SK-N-SH (cell line): ENCODE measurements at regions not wholly inside any gene's neighbourhood (a gene's known extent, or its start where the extent isn't known, plus 50 kb on each side); places are given as distances from the start of the nearest gene placed in this dataset.

Experiments used
- CTCF ChIA-PET: fragments of 300-600, 350-600 bp; formaldehyde crosslinking; extraction: SDS; loops from one replicate; lab custom pipeline; 2021; lab: Yijun Ruan, JAX
- POLR2A ChIA-PET: fragments of 350-600 bp; sonication (Branson Sonifier 250); formaldehyde crosslinking; extraction: SDS; loops from one replicate; lab custom pipeline; 2020; ENCODE audit warnings: antibody characterized with exemption, inconsistent platforms; lab: Yijun Ruan, JAX
- DNase-seq: peaks from one replicate; pipeline ENCODE4 v3.0.0; 2012
- H2AFZ ChIP-seq: fragments of 200-600 bp; sonication (generic); 2 replicates; pipeline ENCODE4 v1.8.1; 2016; ENCODE audit warnings: antibody characterized with exemption, mild to moderate bottlenecking, low read depth
- H3F3A ChIP-seq: fragments of 200-600 bp; sonication (generic); replicated peaks from 2 replicates; pipeline ENCODE3; 2016; ENCODE audit warnings: antibody characterized with exemption, mild to moderate bottlenecking; ENCODE audit not compliant: insufficient read depth
- H3K27ac ChIP-seq, 2 experiments: fragments of 200-500 bp in 1 of 2; fragments of 200-600 bp in 1 of 2; sonication (Bioruptor generic) in 1 of 2; sonication (generic), shearing (Covaris generic) in 1 of 2; 2 replicates each; pipeline versions ENCODE4 v1.5.1 to v1.6.1; 2014 to 2016; ENCODE audit warnings: low read depth in 2 of 2, inconsistent platforms in 1 of 2, low read length in 1 of 2, mild to moderate bottlenecking in 1 of 2, mixed read lengths in 1 of 2
- H3K27me3 ChIP-seq: fragments of 200-600 bp; sonication (generic), shearing (Covaris generic); 2 replicates; pipeline ENCODE4 v1.6.1; 2016; ENCODE audit warnings: mixed run types; ENCODE audit not compliant: insufficient read depth
- H3K36me3 ChIP-seq, 2 experiments: fragments of 200-500 bp in 1 of 2; fragments of 200-600 bp in 1 of 2; sonication (Bioruptor generic) in 1 of 2; sonication (generic) in 1 of 2; replicated peaks in 1 of 2; 2 replicates each; pipeline versions ENCODE3 to v1.5.1; 2014 to 2016; ENCODE audit warnings: low read length in 1 of 2, mild to moderate bottlenecking in 1 of 2; ENCODE audit not compliant: insufficient read depth in 2 of 2, control insufficient read depth in 1 of 2
- H3K4me1 ChIP-seq, 2 experiments: fragments of 200-500 bp in 1 of 2; fragments of 200-600 bp in 1 of 2; sonication (Bioruptor generic) in 1 of 2; sonication (generic), shearing (Covaris generic) in 1 of 2; 2 replicates each; pipeline versions ENCODE4 v1.5.1 to v1.6.1; 2014 to 2016; ENCODE audit warnings: low read depth in 1 of 2, low read length in 1 of 2, mixed run types in 1 of 2; ENCODE audit not compliant: insufficient read depth in 2 of 2, control insufficient read depth in 1 of 2
- H3K4me2 ChIP-seq: fragments of 200-600 bp; sonication (generic), shearing (Covaris generic); 2 replicates; pipeline ENCODE4 v1.6.1; 2017; ENCODE audit warnings: mixed run types
- H3K4me3 ChIP-seq, 2 experiments: fragments of 200-500 bp in 1 of 2; fragments of 200-600 bp in 1 of 2; sonication (Bioruptor generic) in 1 of 2; sonication (generic), shearing (Covaris generic) in 1 of 2; 2 replicates each; pipeline versions ENCODE4 v1.5.1 to v1.8.1; 2014 to 2016; ENCODE audit warnings: low read depth in 2 of 2, inconsistent platforms in 1 of 2, low read length in 1 of 2, mild to moderate bottlenecking in 1 of 2, mixed read lengths in 1 of 2, moderate library complexity in 1 of 2
- H3K79me2 ChIP-seq: fragments of 200-600 bp; sonication (generic); 2 replicates; pipeline ENCODE4 v1.8.1; 2017; ENCODE audit warnings: mild to moderate bottlenecking; ENCODE audit not compliant: insufficient read depth
- H3K9ac ChIP-seq: fragments of 200-600 bp; sonication (generic); 2 replicates; pipeline ENCODE4 v1.6.1; 2017; ENCODE audit warnings: mixed run types
- H3K9me2 ChIP-seq: fragments of 200-600 bp; sonication (generic); 2 replicates; pipeline ENCODE4 v1.6.1; 2017; ENCODE audit warnings: mixed run types
- H3K9me3 ChIP-seq: fragments of 200-600 bp; sonication (generic); 2 replicates; pipeline ENCODE4 v1.6.1; 2017; ENCODE audit warnings: mixed run types, mild to moderate bottlenecking, moderate library complexity
- H4K20me1 ChIP-seq: fragments of 200-600 bp; sonication (generic); 2 replicates; pipeline ENCODE4 v1.6.1; 2017; ENCODE audit warnings: mild to moderate bottlenecking, mixed run types; ENCODE audit not compliant: insufficient read depth
- CHD2 ChIP-seq: fragments of 150-350 bp; IDR thresholded peaks from 2 replicates; pipeline ENCODE4 v1.6.1; 2018; ENCODE audit warnings: low read length; ENCODE audit not compliant: partially characterized antibody
- CTCF ChIP-seq: fragments of 200-600 bp; sonication (generic); IDR thresholded peaks from 2 replicates; pipeline ENCODE4 v1.6.1; 2017; ENCODE audit warnings: antibody characterized with exemption, mild to moderate bottlenecking, moderate library complexity
- EZH2phosphoT487 ChIP-seq: fragments of 200-600 bp; sonication (generic); IDR thresholded peaks from 2 replicates; pipeline ENCODE4 v1.6.1; 2017; ENCODE audit warnings: low read depth, mixed run types, mild to moderate bottlenecking, antibody characterized with exemption, moderate library complexity, borderline replicate concordance
- FOXM1 ChIP-seq: IDR thresholded peaks from 2 replicates; pipeline ENCODE4 v1.4.0; 2012; ENCODE audit warnings: low read depth, mild to moderate bottlenecking
- GABPA ChIP-seq: IDR thresholded peaks from 2 replicates; pipeline ENCODE4 v1.4.0; 2012; ENCODE audit warnings: low read depth, mild to moderate bottlenecking
- IRF3 ChIP-seq: fragments of 150-350 bp; IDR thresholded peaks from 2 replicates; pipeline ENCODE4 v1.6.1; 2016; ENCODE audit warnings: mild to moderate bottlenecking, low read depth, low read length
- JUND ChIP-seq: IDR thresholded peaks from 2 replicates; pipeline ENCODE4 v1.4.0; 2012
- MEF2A ChIP-seq: IDR thresholded peaks from 2 replicates; pipeline ENCODE4 v1.4.0; 2012; ENCODE audit warnings: low read depth, borderline replicate concordance
- NFIC ChIP-seq: IDR thresholded peaks from 2 replicates; pipeline ENCODE4 v1.4.0; 2012; ENCODE audit warnings: borderline replicate concordance
- PBX3 ChIP-seq: IDR thresholded peaks from 2 replicates; pipeline ENCODE4; 2012
- RAD21 ChIP-seq: IDR thresholded peaks from 2 replicates; pipeline ENCODE4 v1.6.1; 2012; ENCODE audit warnings: mild to moderate bottlenecking, low read length
- RCOR1 ChIP-seq: fragments of 150-350 bp; IDR thresholded peaks from 2 replicates; pipeline ENCODE4 v1.6.1; 2017; ENCODE audit warnings: antibody characterized with exemption, low read length
- RFX5 ChIP-seq: IDR thresholded peaks from 2 replicates; pipeline ENCODE4 v1.6.1; 2012; ENCODE audit warnings: mild to moderate bottlenecking, improper control_type of control experiment, low read length
- RXRA ChIP-seq: IDR thresholded peaks from 2 replicates; pipeline ENCODE4 v1.4.0; 2012; ENCODE audit warnings: low read depth, mild to moderate bottlenecking, borderline replicate concordance
- SIN3A ChIP-seq: IDR thresholded peaks from 2 replicates; pipeline ENCODE4 v1.6.1; 2012; ENCODE audit warnings: low read depth, mild to moderate bottlenecking, low read length, moderate library complexity, borderline replicate concordance
- SMC3 ChIP-seq: IDR thresholded peaks from 2 replicates; pipeline ENCODE4 v1.6.1; 2012; ENCODE audit warnings: low read depth, low read length, improper control_type of control experiment
- TEAD4 ChIP-seq: IDR thresholded peaks from 2 replicates; pipeline ENCODE4 v1.4.0; 2012; ENCODE audit warnings: mild to moderate bottlenecking, borderline replicate concordance; ENCODE audit not compliant: insufficient read depth
- WGBS: methylation state at CpG from one replicate; pipeline ENCODE4 v1.1.6; 2017; ENCODE audit warnings: low lambda C conversion rate; 5-methylcytosine and 5-hydroxymethylcytosine counted together
- TF ChIP-seq, protein P1 (sequence below): IDR thresholded peaks from 2 replicates; pipeline ENCODE4 v1.4.0; 2012; ENCODE audit warnings: low read depth, borderline replicate concordance
- TF ChIP-seq, protein P2 (sequence below): IDR thresholded peaks from 2 replicates; pipeline ENCODE4 v1.4.0; 2012; ENCODE audit warnings: low read depth, borderline replicate concordance
- TF ChIP-seq, protein P3 (sequence below): IDR thresholded peaks from 2 replicates; pipeline ENCODE4 v1.4.0; 2012; ENCODE audit warnings: low read depth

DNA sequence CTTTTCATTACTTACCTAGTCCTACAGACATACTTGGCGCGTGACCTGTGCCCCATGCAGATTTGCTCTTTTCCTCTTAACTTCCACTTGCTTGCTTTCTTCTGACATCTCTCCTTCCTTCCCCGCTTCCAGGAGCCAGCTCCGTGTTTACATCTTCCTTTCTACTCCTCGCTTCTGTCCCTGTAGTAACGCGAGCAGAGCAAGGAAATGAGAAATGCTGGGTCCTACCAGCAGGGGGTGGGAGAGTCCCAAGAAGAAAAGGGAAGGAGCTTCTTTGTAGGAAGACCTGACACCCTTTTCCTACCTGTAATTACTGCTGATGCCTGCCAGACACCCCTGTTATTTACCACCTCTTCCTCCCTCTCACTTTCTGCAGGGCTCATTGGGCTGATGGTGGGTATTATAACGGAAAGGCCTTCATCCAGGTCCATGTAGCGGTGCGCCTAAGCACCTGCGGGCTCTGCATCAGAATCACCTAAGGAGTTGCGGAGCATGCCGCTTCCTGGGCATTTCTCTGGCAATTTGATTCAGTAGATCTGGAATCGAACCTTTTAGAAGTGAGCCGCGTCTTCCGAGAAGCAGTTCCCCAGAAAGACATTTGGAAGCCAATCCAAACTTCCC lies 1260.8 kb upstream of the WWC1 start:
- Histone ChIP-seq H3K4me2 (no peak overlapping the region), H3F3A (no peaks in the 10 kb centered on the region), H2AFZ (no peak overlapping the region), H3K9me2 (no peaks in the 10 kb centered on the region), H3K9ac (no peak overlapping the region), H3K4me3 (no peak overlapping the region), H3K79me2 (no peaks in the 10 kb centered on the region), H3K27me3 (no peaks in the 10 kb centered on the region), H3K9me3 (no peaks in the 10 kb centered on the region), H3K27ac (no peak overlapping the region), H3K36me3 (no peaks in the 10 kb centered on the region), H4K20me1 (no peaks in the 10 kb centered on the region), H3K4me1 (peaks cover 0 to 6% of the 10 kb centered on the region in 2 experiments; a peak in 1 of 4 replicates)
- peak; percentile 15 for DNase-seq
- ChIA-PET CTCF (interaction anchor here (0.5 to 1.7 kb wide), 6 partner anchors 8 to 1402 kb away, joined by 3 to 6 read pairs (median 4); no protein-coding TSS in a partner anchor), POLR2A (no interaction called here)
- WGBS: 81% methylated on average over 17 of the region's 17 CpGs
- TF ChIP-seq CTCF (peak; percentile 49), MEF2A (no peak), RFX5 (no peak), GABPA (no peak), PBX3 (no peak), JUND (no peak), RAD21 (peak; percentile 24; the same call in 1 of the 2 replicates), SMC3 (no peak), CHD2 (no peak), RXRA (no peak)
- TF ChIP-seq, protein P1, sequence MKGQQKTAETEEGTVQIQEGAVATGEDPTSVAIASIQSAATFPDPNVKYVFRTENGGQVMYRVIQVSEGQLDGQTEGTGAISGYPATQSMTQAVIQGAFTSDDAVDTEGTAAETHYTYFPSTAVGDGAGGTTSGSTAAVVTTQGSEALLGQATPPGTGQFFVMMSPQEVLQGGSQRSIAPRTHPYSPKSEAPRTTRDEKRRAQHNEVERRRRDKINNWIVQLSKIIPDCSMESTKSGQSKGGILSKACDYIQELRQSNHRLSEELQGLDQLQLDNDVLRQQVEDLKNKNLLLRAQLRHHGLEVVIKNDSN: no peak

- H3K9me2 ChIP-seq: no peaks in the 10 kb centered on the region
- H3K27ac ChIP-seq: no peak overlapping the region
- H3K4me3 ChIP-seq: no peak overlapping the region
- H3K9ac ChIP-seq: no peak overlapping the region
- TF ChIP-seq SIN3A (no peak), RCOR1 (no peak), NFIC (no peak), GABPA (no peak), TEAD4 (no peak), RFX5 (no peak), IRF3 (no peak), RAD21 (no peak), SMC3 (no peak), FOXM1 (no peak), EZH2phosphoT487 (no peak)
- TF ChIP-seq, protein P2, sequence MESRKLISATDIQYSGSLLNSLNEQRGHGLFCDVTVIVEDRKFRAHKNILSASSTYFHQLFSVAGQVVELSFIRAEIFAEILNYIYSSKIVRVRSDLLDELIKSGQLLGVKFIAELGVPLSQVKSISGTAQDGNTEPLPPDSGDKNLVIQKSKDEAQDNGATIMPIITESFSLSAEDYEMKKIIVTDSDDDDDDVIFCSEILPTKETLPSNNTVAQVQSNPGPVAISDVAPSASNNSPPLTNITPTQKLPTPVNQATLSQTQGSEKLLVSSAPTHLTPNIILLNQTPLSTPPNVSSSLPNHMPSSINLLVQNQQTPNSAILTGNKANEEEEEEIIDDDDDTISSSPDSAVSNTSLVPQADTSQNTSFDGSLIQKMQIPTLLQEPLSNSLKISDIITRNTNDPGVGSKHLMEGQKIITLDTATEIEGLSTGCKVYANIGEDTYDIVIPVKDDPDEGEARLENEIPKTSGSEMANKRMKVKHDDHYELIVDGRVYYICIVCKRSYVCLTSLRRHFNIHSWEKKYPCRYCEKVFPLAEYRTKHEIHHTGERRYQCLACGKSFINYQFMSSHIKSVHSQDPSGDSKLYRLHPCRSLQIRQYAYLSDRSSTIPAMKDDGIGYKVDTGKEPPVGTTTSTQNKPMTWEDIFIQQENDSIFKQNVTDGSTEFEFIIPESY: no peak
- TF ChIP-seq, protein P3, sequence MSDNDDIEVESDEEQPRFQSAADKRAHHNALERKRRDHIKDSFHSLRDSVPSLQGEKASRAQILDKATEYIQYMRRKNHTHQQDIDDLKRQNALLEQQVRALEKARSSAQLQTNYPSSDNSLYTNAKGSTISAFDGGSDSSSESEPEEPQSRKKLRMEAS: no peak
- H3K4me2 ChIP-seq: no peak overlapping the region
- WGBS: 33% methylated on average over 4 of the region's 4 CpGs
- H3K36me3 ChIP-seq: no peaks in the 10 kb centered on the region
- H2AFZ ChIP-seq: no peak overlapping the region
- CTCF ChIA-PET: interaction anchor here (1.7 kb wide), 1 partner anchor 12 kb away, joined by 5 read pairs; no protein-coding TSS in a partner anchor
- no peaks in the 10 kb centered on the region for H3K27me3 ChIP-seq
- POLR2A ChIA-PET: no interaction called here
- no peaks in the 10 kb centered on the region for H3K79me2 ChIP-seq
- no peak for DNase-seq
- H4K20me1 ChIP-seq: no peaks in the 10 kb centered on the region
- no peaks in the 10 kb centered on the region for H3F3A ChIP-seq
- no peaks in the 10 kb centered on the region for H3K4me1 ChIP-seq
- H3K9me3 ChIP-seq: no peaks in the 10 kb centered on the region
Observed at GRCh38 chr5:167036585-167036984, 1254.9 kb upstream of the WWC1 start.
